ENCODE measurements at regions not wholly inside any gene's neighbourhood (a gene's known extent, or its start where the extent isn't known, plus 50 kb on each side); places are given as distances from the start of the nearest gene placed in this dataset.

- no peak for DNase-seq (ENCODE audit: low spot score in 2 of 2)
- Histone ChIP-seq H3K27ac (no peak overlapping the region), H3K4me1 (no peaks in the 10 kb centered on the region), H3K27me3 (no peaks in the 10 kb centered on the region), H3K4me3 (no peak overlapping the region), H3K9me3 (no peaks in the 10 kb centered on the region), H3K36me3 (no peaks in the 10 kb centered on the region)
- intact Hi-C loops (cut with DNase I) = no loop called here
- TF ChIP-seq, protein P1, sequence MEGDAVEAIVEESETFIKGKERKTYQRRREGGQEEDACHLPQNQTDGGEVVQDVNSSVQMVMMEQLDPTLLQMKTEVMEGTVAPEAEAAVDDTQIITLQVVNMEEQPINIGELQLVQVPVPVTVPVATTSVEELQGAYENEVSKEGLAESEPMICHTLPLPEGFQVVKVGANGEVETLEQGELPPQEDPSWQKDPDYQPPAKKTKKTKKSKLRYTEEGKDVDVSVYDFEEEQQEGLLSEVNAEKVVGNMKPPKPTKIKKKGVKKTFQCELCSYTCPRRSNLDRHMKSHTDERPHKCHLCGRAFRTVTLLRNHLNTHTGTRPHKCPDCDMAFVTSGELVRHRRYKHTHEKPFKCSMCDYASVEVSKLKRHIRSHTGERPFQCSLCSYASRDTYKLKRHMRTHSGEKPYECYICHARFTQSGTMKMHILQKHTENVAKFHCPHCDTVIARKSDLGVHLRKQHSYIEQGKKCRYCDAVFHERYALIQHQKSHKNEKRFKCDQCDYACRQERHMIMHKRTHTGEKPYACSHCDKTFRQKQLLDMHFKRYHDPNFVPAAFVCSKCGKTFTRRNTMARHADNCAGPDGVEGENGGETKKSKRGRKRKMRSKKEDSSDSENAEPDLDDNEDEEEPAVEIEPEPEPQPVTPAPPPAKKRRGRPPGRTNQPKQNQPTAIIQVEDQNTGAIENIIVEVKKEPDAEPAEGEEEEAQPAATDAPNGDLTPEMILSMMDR (IDR thresholded peaks at IDR 0.05) = no peak
Measured at GRCh38 chr6:90739339-90739738, 152.5 kb upstream of the MAP3K7 start.

GRCh38 chr6:90730151-90730673 lies 143.3 kb upstream of the MAP3K7 start:
- H3K9me3 ChIP-seq = no peaks in the 10 kb centered on the region
- TF ChIP-seq, protein P1 (IDR thresholded peaks at IDR 0.05) = no peak
- H3K4me3 ChIP-seq = no peak overlapping the region
- DNase-seq (ENCODE audit: low spot score in 2 of 2) = no peak
- H3K4me1 ChIP-seq = no peaks in the 10 kb centered on the region
- no peak overlapping the region for H3K27ac ChIP-seq
- H3K27me3 ChIP-seq = no peaks in the 10 kb centered on the region
- intact Hi-C loops (cut with DNase I) = no loop called here
- H3K36me3 ChIP-seq = no peaks in the 10 kb centered on the region

DNA sequence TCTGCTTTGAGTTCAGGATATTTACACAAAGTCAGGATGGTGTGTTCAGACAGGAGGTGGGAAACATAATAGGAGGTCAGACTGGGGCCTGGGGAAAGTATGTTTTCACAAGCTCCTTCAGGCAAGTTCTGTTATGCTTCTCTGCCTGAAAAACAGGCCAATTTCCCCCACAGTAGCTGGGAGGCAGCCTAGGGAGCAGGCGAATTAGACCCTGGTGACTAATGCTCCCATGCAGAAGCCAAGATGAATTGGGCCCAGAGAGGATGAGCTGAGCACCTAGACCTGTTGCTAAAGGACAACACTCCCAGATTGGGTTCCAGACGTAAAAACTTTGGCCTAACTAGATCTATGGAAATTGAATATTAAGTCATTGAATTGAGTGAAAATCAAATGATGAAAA lies 142.2 kb upstream of the MAP3K7 start:
- H3K9me3 ChIP-seq = no peaks in the 10 kb centered on the region
- no peak overlapping the region for H3K4me3 ChIP-seq
- no peaks in the 10 kb centered on the region for H3K4me1 ChIP-seq
- H3K27ac ChIP-seq = no peak overlapping the region
- intact Hi-C loops (cut with DNase I) = no loop called here
- TF ChIP-seq, protein P1 (IDR thresholded peaks at IDR 0.05) = no peak
- H3K36me3 ChIP-seq = no peaks in the 10 kb centered on the region
- H3K27me3 ChIP-seq = no peaks in the 10 kb centered on the region
- no peak for DNase-seq (ENCODE audit: low spot score in 2 of 2)

GRCh38 chr6:90722648-90723047 lies 135.8 kb upstream of the MAP3K7 start:
- intact Hi-C loops (cut with DNase I) = no loop called here
- TF ChIP-seq, protein P1 (IDR thresholded peaks at IDR 0.05) = no peak
- Histone ChIP-seq H3K36me3 (no peaks in the 10 kb centered on the region), H3K4me3 (no peak overlapping the region), H3K27me3 (no peaks in the 10 kb centered on the region), H3K27ac (no peak overlapping the region), H3K4me1 (no peaks in the 10 kb centered on the region), H3K9me3 (no peaks in the 10 kb centered on the region)
- no peak for DNase-seq (ENCODE audit: low spot score in 2 of 2)

GRCh38 chr6:90720404-90720803 lies 133.5 kb upstream of the MAP3K7 start:
- H3K9me3 ChIP-seq = no peaks in the 10 kb centered on the region
- no peaks in the 10 kb centered on the region for H3K4me1 ChIP-seq
- no peaks in the 10 kb centered on the region for H3K36me3 ChIP-seq
- intact Hi-C loops (cut with DNase I) = no loop called here
- H3K27ac ChIP-seq = no peak overlapping the region
- no peaks in the 10 kb centered on the region for H3K27me3 ChIP-seq
- DNase-seq (ENCODE audit: low spot score in 2 of 2) = no peak
- no peak overlapping the region for H3K4me3 ChIP-seq
- TF ChIP-seq, protein P1 (IDR thresholded peaks at IDR 0.05) = no peak
